ENCODE measurements at regions not wholly inside any gene's neighbourhood (a gene's known extent, or its start where the extent isn't known, plus 50 kb on each side); places are given as distances from the start of the nearest gene placed in this dataset.

DNA sequence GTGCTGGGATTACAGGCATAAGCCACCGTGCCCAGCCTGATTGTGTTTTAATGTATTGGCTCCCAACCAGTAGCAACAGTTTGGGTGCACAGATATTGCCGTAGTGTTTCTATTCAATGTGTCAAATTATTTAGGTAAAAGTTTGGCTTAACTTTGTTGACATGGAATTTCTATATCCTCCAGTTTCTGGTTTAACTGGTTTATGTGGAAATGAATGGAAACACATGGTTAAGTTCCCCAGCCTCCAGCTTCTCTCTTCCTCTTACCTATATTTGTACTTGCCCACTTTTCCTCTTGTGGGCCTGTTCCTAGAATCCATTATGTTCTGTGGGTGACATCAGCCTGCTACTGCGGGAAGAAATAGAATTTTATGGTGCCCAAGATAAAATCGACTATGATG lies 53.9 kb upstream of the ESR1 start:
- no peak for DNase-seq (ENCODE audit: extremely low read depth in 1 of 2, low read depth in 1 of 2)

GRCh38 chr6:151757506-151757955 lies 50.0 kb upstream of the ESR1 start:
- no peak for DNase-seq (ENCODE audit: extremely low read depth in 1 of 2, low read depth in 1 of 2)

All from activated CD8-positive, alpha-beta memory T cell treated with anti-CD3 and anti-CD28 coated beads for 1 hour (primary cell).